Sigmoid colon (tissue), 6 donors: ENCODE measurements at regions not wholly inside any gene's neighbourhood (a gene's known extent, or its start where the extent isn't known, plus 50 kb on each side); places are given as distances from the start of the nearest gene placed in this dataset.

Source experiments
- DNase-seq: peaks from one replicate; pipeline ENCODE4 v3.0.0-alpha.2; 2019
- H3K27ac ChIP-seq, 4 donors: fragments of 200-600 bp; sonication (generic); one replicate each; pipeline ENCODE4 v1.5.1; 2016 to 2019; ENCODE audit warnings: mild to moderate bottlenecking in 1 of 4
- H3K27me3 ChIP-seq, 3 donors: fragments of 200-600 bp; sonication (generic); one replicate each; pipeline ENCODE4 v1.5.1; 2019; ENCODE audit warnings: mild to moderate bottlenecking in 1 of 3
- H3K36me3 ChIP-seq, 4 donors: fragments of 200-600 bp; sonication (generic); one replicate each; pipeline ENCODE4 v1.5.1; 2016 to 2019
- H3K4me1 ChIP-seq, 4 donors: fragments of 200-600 bp; sonication (generic); one replicate each; pipeline ENCODE4 v1.5.1; 2017 to 2019
- H3K4me3 ChIP-seq, 4 donors: fragments of 200-600 bp; sonication (generic); one replicate each; pipeline ENCODE4 v1.5.1; 2017 to 2019; ENCODE audit warnings: mild to moderate bottlenecking in 2 of 4, moderate library complexity in 1 of 4
- H3K9me3 ChIP-seq, 4 donors: fragments of 200-600 bp in 3 of 4; sonication (generic) in 3 of 4; one replicate each; pipeline versions ENCODE4 v1.5.1 to v1.6.1; 2013 to 2019
- CTCF ChIP-seq, 4 experiments: fragments of 450-650 bp in 3 of 4; fragments of 200-600 bp in 1 of 4; IDR thresholded peaks; one replicate each; pipeline ENCODE4 v1.5.1; 2016 to 2019; ENCODE audit warnings: antibody characterized with exemption in 4 of 4, mild to moderate bottlenecking in 3 of 4, moderate library complexity in 2 of 4
- EP300 ChIP-seq, 4 donors: sonication (generic); formaldehyde crosslinking; IDR thresholded peaks; one replicate each; pipeline ENCODE4 v1.6.1; 2017; ENCODE audit warnings: antibody characterized with exemption in 4 of 4
- POLR2A ChIP-seq, 2 donors: fragments of 450-650 bp; IDR thresholded peaks; one replicate each; pipeline ENCODE4 v1.6.1; 2016; ENCODE audit warnings: antibody characterized with exemption in 2 of 2, mild to moderate bottlenecking in 2 of 2, moderate library complexity in 2 of 2
- POLR2AphosphoS5 ChIP-seq, 4 donors: sonication (generic); formaldehyde crosslinking; IDR thresholded peaks; one replicate each; pipeline ENCODE4 v1.6.1; 2017; ENCODE audit warnings: antibody characterized with exemption in 4 of 4
- WGBS, 2 donors: extraction: QIAGEN DNeasy Blood & Tissue Kit; methylation state at CpG; one replicate each; pipeline ENCODE4 v1.1.7; 2013; 5-methylcytosine and 5-hydroxymethylcytosine counted together
- intact Hi-C: fragments of 100-400 bp; cut with DNase I; formaldehyde crosslinking; loops from one replicate; pipeline ENCODE4 v1.15.1; 2023
- donor health status: healthy with polysubstance abuse.
- donor health status: healthy.

GRCh38 chr20:23234311-23235078 lies 116.1 kb upstream of the NXT1 start:
- peaks cover 0 to 6% (median 0%) of the 10 kb centered on the region in 4 donors for H3K9me3 ChIP-seq
- H3K27ac ChIP-seq, result no peak overlapping the region
- no peaks in the 10 kb centered on the region for H3K36me3 ChIP-seq
- no peaks in the 10 kb centered on the region for H3K4me1 ChIP-seq
- intact Hi-C loops, result loop anchor here (10.0 kb wide), 1 partner anchor 540 kb away; no protein-coding TSS in a partner anchor
- no peaks in the 10 kb centered on the region for H3K27me3 ChIP-seq
- H3K4me3 ChIP-seq, result no peak overlapping the region
- no peak for DNase-seq
- WGBS, 2 donors, result 72 to 74% methylated on average over 3 of the region's 3 CpGs
- TF ChIP-seq POLR2AphosphoS5 (IDR thresholded peaks at IDR 0.05) (no peak), POLR2A (IDR thresholded peaks at IDR 0.05) (no peak), CTCF (IDR thresholded peaks at IDR 0.05) (no peak), EP300 (IDR thresholded peaks at IDR 0.05) (no peak)

- Histone ChIP-seq H3K27me3 (no peaks in the 10 kb centered on the region), H3K9me3 (peaks cover 0 to 2% (median 0%) of the 10 kb centered on the region in 4 donors), H3K36me3 (no peaks in the 10 kb centered on the region), H3K27ac (no peak overlapping the region), H3K4me3 (no peak overlapping the region), H3K4me1 (peaks cover 0 to 11% (median 8%) of the 10 kb centered on the region in 4 donors)
- intact Hi-C loops, result loop anchor here (10.0 kb wide), 1 partner anchor 539 kb away; no protein-coding TSS in a partner anchor
- DNase-seq, result no peak
- WGBS, 2 donors, result 90 to 95% methylated on average over 6 of the region's 6 CpGs
- TF ChIP-seq POLR2AphosphoS5 (IDR thresholded peaks at IDR 0.05) (no peak), EP300 (IDR thresholded peaks at IDR 0.05) (no peak), CTCF (IDR thresholded peaks at IDR 0.05) (no peak), POLR2A (IDR thresholded peaks at IDR 0.05) (no peak)
Measured at GRCh38 chr20:23233341-23233740, 117.2 kb upstream of the NXT1 start.

GRCh38 chr20:23232679-23233308 lies 117.8 kb upstream of the NXT1 start:
- Histone ChIP-seq H3K27me3 (no peaks in the 10 kb centered on the region), H3K9me3 (peaks cover 0 to 1% (median 0%) of the 10 kb centered on the region in 4 donors), H3K36me3 (no peaks in the 10 kb centered on the region), H3K4me3 (no peak overlapping the region), H3K27ac (no peak overlapping the region), H3K4me1 (peaks cover 0 to 12% (median 8%) of the 10 kb centered on the region in 4 donors)
- DNase-seq, result no peak
- 80 to 85% methylated on average over 11 of the region's 11 CpGs for WGBS, 2 donors
- no peak for TF ChIP-seq CTCF (IDR thresholded peaks at IDR 0.05)
- TF ChIP-seq POLR2AphosphoS5 (IDR thresholded peaks at IDR 0.05), result no peak
- TF ChIP-seq POLR2A (IDR thresholded peaks at IDR 0.05), result no peak
- TF ChIP-seq EP300 (IDR thresholded peaks at IDR 0.05), result no peak
- intact Hi-C loops, result loop anchor here (10.0 kb wide), 1 partner anchor 538 kb away; no protein-coding TSS in a partner anchor

GRCh38 chr20:23232219-23232581 lies 118.4 kb upstream of the NXT1 start:
- no peak for DNase-seq
- 91% methylated on average over 4 of the region's 4 CpGs for WGBS, 2 donors

More at GRCh38 chr20:23232219-23232581, 118.4 kb upstream of the NXT1 start:
- TF ChIP-seq EP300 (IDR thresholded peaks at IDR 0.05) (no peak), POLR2A (IDR thresholded peaks at IDR 0.05) (no peak), CTCF (IDR thresholded peaks at IDR 0.05) (no peak), POLR2AphosphoS5 (IDR thresholded peaks at IDR 0.05) (no peak)
- Histone ChIP-seq H3K9me3 (no peaks in the 10 kb centered on the region), H3K27me3 (no peaks in the 10 kb centered on the region), H3K4me1 (peaks cover 0 to 12% (median 8%) of the 10 kb centered on the region in 4 donors), H3K36me3 (no peaks in the 10 kb centered on the region), H3K4me3 (no peak overlapping the region), H3K27ac (no peak overlapping the region)
- intact Hi-C loops, result loop anchor here (10.0 kb wide), 1 partner anchor 537 kb away; no protein-coding TSS in a partner anchor
